ACHN (cell line): ENCODE measurements at regions not wholly inside any gene's neighbourhood (a gene's known extent, or its start where the extent isn't known, plus 50 kb on each side); places are given as distances from the start of the nearest gene placed in this dataset.
A peak's percentile ranks its signal among the peaks of the same experiment; 100 is the strongest.

Experiments used
- DNase-seq: peaks from one replicate; pipeline ENCODE4 v3.0.0-alpha.2; 2015
- in situ Hi-C: cut with HindIII; loops from 2 replicates; pipeline ENCODE4 v1.10.0; 2017; ENCODE audit warnings: low sequenced_read_pairs, low pct_ligation_motif_present, low pct_unique_long_range_greater_than_20kb

DNA sequence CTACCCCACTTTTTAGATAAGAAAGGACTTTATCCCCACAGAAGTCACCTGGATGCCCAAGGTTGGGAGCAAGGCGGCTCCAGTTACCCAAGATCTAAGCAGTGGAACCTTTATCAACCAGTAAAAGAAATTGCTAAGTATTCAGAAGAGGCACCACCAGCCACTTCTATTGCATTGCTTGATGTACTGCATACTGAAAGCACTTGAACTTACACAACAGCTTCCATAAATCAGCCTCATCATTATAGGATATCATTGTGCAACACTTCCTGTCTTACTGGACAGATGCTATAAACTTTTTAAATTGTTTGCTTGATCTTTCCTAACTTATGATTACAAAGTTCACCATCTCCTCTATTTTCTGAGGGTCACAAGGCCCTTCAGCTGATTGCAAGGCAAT lies 642.7 kb upstream of the CXADR start:
- in situ Hi-C loops: no loop called here
- no peak for DNase-seq

DNA sequence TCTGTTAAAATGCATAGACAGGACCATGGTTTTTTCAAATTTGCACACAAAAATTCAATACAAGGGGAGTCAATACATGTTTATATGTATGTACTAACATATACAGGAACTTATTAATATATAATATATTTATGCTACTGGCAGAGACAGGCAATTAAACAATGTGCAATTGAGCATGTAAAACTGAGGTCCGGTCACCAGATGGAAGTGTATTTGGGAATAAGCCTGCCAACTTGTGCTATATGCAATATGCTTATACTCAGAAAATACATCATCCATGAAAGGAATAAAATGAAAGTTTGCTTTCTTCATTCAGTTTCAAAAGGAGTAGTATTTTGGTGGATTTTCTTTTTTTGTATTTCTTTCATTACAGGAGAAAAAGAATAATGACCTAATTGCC lies 640.2 kb upstream of the CXADR start:
- in situ Hi-C loops: no loop called here
- DNase-seq: no peak

DNA sequence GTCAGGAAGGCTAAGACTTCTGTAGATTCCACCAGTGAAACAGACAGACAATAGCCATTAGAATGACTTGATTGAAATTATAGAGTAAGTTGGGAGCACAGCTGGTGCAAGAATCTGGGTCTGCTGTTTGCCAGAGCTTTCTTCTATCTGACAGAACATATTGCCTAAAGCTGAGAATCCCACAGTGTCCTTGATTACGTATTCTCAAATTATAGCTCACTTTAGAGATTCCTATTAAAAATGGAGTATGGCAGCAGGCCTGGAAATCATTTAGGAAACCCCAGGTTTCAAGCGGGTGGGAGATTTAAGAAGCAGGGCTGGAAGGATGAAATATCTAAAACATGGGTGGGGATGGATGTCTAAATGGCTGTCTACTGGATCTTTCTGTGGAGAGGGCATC lies 639.7 kb upstream of the CXADR start:
- in situ Hi-C loops: no loop called here
- no peak for DNase-seq

DNA sequence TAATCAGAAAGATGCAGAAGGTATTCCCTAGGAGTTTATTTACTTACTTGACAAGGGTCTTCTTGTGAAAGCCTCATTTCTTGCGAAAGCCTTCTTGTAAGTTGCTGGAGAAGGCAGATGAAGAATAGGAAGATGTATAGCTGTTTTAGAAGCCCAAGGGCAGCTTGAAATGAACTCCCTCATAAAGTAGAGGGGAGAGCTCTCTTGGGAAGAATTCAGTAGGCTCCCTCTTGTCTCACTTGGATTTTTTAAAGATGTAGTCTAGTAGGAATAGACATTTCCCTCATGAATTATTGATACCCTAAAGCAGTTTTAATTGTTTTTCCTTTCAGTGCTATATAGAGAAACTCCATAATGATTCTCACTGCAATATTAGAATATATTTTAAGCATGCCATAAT lies 639.2 kb upstream of the CXADR start:
- in situ Hi-C loops: no loop called here
- DNase-seq: no peak

DNA sequence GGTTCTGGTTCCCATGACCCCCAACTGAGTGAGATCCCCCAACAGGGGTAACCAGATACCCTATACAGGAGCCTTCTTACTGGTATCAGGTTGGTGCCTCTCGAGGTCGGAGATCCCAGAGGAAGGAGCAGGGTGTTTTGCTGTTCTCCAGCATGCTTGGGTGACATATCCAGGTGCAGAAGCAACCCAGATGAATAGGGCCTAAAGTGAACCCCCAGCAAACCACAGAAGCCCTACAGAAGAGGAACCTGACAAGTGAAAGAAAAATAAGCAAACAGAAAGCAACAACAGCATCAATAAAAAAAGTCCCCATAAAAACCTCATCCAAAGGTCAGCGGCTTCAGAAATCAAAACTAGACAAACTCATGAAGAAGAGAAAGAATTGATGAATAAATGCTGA lies 633.4 kb upstream of the CXADR start:
- DNase-seq: no peak
- in situ Hi-C loops: no loop called here

DNA sequence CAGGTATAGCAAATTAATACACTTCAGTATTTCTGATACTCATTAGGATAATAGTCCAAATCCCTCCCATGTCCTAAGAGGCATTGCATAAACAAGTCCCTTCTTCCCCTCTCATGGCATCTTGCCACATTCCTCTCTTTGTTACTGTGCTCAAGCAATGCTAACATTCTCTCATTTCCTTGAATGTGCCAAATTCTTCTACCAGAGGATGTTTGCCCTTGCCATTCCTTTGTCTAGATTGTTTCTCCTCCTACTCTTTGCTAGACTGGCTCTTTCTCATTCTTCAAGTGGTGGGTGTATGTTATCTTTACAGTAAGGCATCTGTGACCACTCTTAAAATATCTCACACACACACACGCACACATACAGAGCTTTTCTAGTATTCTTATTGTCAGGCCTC lies 621.0 kb upstream of the CXADR start:
- DNase-seq: no peak
- in situ Hi-C loops: no loop called here

DNA sequence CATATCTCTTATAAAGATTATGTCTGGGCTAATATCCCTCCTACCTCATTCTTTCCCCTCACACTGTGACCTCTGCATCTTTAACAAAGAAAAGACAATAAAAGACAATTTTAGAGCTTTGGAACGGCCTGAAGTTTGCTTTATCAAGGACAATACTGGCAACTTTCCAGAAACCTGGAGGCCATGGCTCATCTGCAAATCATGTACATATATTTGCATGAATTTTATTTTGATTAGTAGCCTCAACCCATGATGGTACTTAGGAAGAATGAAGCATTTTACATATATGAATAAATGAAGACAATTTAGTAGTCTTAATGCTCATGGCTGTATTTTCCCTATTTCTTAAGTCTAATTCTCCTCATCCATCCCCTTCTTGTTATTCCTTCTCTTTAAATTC lies 612.2 kb upstream of the CXADR start:
- no peak for DNase-seq
- in situ Hi-C loops: no loop called here

DNA sequence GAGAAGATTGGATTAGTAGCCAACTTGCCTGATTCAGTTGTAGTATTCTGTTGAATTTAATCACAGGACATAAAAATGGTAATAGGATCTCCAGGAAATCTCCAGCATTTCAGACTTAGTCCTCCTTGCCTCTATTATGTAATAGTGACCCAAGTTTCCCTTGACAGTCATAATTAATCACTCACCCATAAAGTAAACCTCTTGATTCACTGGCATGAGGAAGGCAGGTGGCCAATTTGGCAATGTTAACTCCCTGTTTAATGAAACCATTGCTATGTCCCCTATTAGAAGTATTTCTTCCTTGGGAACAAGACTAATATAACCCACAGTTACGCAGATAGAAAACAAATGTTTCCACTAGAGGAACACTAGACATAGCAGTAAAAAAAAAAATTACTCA lies 604.8 kb upstream of the CXADR start:
- in situ Hi-C loops: no loop called here

DNA sequence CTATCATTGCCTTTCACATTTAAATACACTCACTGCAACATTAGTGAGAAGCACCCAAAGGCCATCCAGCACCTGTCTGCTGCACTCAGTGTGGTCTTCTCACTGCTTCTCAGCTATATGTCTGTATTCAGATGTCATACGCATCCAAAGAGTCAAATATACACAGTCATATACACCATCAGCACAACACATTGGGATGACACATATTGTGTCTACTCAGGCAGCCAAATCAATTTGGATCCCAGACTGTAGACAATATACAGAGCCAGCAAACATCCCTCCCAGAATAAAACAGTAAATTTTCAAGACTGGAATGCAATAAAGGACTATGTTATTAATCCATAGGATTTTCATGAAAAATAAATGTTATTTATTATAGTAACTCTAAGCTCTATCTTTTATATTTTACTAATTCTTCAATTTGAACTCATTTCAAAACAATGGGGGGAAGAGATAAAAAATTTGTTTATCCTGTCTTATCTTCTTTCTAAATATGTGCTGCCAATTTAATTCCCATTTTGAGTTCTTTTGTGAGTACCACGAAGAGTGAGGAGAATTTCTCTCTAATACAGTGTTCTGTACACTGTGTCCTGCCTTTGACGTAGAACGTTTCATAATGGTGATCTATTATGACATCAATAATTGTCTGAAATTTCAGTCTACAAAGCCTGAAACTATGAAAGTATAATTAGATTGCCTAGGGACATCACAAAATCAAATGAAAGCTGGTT lies 602.2 kb upstream of the CXADR start:
- DNase-seq: no peak

More for the DNA sequence above, 604.8 kb upstream of the CXADR start:
- DNase-seq: no peak

DNA sequence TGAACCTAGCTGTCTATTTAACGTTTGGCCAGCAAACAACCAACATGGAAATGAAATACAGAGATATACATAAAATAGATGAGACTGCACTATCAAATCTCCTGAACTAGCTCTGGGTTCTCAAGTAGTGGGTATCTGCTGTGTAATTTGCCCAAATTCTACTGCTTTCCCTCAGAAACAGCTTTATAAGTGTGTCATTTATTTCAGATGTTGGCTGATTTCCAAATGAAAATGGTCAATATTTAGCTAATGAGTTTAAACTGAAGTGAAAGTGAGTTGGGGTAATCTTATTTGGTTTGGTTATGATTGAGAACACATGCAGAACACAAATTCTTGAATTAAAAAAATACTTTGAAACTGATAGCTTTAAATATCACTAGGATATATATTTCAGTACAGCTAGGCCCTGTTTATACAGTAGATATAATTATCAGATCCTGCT lies 601.7 kb upstream of the CXADR start:
- no peak for DNase-seq
- in situ Hi-C loops: no loop called here

More for the DNA sequence above, 602.2 kb upstream of the CXADR start:
- in situ Hi-C loops: no loop called here

DNA sequence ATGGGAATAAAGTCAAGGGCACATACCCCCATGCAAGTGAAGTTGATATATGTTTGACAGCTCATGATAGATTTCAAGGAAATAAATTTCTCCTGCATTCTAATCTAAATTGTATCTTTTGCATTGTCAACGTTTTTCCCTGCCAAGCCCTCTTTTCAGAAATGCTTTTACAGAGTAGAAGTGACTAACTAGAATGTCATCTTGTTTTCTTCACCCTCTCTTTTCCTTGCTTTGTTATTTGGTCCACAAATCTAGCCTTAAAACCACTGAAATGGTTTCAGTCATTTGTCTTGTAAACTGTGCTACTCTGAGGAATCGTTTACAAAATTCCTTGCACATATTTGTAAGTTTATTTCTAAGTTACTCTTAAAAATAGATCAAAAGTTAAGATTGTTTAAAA lies 600.8 kb upstream of the CXADR start:
- in situ Hi-C loops: no loop called here
- no peak for DNase-seq

DNA sequence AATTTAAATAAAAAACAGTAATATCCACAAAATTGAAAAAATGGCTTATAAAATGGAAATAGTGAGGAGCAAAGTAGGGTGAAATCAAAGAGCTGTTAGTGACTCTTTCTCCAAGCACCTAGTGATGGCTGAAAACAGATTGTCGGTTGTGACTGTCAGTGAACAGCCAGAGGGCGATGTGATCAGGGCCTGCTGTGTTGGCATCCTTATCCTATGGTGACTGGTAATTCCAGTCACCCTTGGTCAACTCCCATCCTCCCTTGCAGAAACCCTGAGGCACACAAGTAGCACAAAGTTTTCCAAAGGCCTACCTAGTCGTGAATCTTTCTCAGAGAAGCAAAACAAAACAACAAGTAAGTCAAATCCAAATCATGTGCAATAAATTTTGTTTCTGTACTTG lies 599.8 kb upstream of the CXADR start:
- in situ Hi-C loops: no loop called here
- DNase-seq: peak; percentile 4

DNA sequence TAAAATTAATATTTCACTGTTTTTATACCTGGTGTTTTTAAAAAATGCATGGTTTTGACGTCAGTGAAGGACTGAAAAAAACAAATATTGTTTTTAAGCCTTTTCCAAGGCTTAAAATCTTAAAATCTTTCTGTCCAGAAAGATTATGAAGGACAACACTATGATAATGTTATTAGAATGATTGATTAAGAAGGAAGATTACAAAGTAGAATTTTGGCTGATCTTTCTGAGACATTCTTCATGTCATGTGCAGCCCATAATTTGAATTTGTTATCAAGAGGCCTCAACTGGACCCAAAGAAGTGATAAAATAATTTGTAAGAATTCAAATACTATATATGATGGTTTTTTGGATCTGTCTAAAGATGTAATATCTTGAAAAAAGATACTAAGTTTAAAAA lies 584.4 kb upstream of the CXADR start:
- DNase-seq: no peak
- in situ Hi-C loops: no loop called here

DNA sequence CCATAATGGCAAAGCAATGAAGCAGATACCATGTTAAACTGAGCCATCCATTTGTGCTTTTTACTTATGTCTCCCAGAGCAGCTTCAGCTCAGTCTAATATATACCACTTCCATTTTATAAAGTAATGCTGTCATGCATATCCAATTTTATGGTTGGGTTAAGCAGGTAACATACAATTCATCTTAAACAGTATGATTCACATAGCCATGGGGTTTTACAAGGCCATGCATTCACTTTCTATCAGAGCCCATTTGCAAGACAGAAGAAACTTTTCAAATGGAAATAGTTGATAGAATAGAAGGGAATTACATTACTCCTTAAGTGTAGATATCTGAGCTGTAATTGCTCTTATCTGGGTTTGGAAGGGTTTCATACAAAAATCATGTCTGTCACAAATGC lies 580.5 kb upstream of the CXADR start:
- DNase-seq: no peak
- in situ Hi-C loops: no loop called here

DNA sequence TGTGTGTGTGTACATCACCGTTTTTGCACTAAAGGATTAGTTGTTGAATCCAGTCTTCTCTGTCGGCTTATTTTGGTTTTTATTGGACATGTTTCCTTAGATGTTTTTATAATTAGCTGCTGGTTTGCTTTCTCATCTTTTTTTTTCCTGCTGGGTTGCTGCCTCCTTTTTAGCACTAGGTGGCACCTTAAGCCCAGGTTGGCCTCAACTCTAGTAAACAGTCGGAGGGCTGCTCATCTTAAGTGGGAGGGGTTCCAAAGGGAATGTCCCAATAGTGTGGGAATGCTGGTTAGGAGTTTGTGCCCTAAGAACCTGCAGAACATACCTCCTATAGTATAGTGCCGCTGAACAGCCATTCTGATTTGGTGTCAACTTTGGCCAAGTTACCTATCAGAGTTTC lies 570.1 kb upstream of the CXADR start:
- in situ Hi-C loops: no loop called here

DNA sequence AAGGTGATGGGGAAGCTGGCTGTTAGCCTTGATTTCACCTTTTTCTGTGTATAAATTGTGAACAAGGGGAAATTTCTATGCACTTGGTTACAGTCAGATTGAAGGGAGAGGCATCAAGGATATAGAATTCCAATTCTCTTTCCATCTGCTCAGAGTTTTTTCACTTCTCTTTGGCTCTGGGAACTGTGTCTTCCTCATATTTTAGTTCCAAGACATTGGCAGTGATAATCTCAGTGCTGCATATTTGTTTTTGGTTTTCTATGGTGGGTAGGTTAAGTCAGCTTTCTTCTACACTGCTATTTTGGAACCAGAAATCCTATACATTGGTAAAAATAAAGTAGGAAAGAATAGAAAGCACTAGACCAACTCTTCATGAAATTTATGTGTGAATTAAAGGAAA lies 569.6 kb upstream of the CXADR start:
- in situ Hi-C loops: no loop called here
- DNase-seq: no peak

More for the DNA sequence above, 570.1 kb upstream of the CXADR start:
- peak; percentile 42 for DNase-seq

DNA sequence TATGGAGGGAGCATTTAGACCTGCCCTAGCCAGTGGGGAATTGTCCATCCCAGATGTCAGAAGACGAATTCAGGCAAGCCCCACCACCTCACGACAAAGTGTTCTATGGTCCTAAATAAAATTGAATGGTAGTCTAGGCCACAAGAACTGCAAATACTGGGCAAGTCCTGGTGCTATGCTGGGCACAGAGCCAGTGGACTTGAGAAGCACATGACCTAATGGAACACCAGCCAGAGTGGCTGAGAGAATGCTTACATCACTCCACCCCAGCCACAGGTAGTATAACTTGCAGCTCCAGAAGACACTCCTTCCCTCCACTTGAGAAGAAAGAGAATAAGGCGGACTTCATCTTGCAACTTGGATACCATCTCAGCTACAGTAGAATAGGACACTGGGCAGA lies 567.3 kb upstream of the CXADR start:
- in situ Hi-C loops: no loop called here
- DNase-seq: no peak

DNA sequence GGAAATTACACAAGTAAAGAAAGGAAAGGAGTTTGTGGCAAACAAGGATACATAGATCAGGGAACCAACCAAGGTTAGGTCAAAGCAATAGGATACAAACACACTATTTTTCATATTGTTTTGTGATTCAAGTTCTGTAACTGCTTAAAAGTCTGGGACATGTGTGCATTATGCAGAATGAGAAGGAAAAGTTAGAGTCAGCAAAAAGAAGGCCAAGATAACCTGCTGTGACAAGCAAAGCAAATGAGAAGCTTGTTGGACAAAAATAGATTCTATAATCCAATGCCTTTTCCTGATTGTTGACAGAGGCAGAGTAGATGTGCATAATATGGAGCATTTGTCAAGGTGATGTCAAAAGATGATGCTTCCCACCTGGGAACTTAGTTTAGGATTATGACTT lies 556.0 kb upstream of the CXADR start:
- DNase-seq: no peak
- in situ Hi-C loops: no loop called here

DNA sequence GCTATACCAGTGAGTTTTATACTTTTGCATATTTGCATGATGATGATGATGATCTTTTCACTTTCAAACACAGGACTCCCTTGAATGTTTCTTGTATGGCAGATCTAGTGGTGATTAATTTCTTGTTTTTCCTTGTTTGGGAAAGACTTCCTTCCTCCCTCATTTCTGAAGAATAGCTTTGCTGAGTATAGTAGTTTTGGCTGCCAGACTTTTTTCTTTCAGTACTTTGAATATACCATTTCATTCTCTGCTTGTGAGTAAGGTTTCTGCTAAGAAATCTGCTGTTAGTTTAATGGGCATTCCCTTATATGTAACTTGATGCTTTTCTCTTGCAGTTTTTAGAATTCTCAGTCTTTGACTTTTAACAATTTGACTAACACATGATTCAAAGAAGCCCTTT lies 547.4 kb upstream of the CXADR start:
- in situ Hi-C loops: no loop called here
- no peak for DNase-seq

DNA sequence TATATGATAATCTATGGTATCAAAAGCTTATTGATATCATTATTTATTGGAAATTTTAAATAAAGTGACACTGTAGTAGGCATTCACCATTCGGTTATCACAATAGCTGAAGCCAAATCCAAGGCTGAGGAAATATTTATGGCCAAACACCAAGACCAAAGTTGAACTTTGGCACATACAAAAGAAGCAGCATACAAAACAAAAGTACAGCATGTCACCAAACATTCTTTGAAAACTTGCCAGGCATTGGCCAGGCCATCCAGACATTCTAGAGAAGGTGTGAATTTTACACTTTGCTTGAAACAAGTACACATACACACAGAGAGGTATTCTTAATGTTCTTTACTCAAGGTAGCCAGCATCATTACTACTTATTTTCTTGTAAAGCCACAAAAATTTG lies 544.4 kb upstream of the CXADR start:
- in situ Hi-C loops: no loop called here
- DNase-seq: no peak

DNA sequence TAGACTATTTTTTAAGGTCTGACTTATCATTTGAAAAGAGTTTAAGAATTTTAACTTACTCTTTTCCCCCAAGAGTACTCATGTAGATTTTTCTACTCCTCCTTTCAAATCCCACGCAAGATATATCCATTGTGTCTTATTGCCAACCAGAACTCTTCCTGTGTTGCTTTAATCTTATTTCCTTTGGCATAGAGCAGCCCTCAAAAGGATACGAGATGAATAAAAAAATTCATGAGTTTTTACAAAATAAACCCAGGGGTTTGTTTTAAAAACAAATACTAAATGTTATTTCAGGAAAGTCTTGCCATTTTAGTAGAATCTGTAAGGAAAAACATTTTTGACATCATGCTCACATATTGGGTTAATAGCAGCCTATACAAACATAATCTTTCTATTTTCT lies 543.2 kb upstream of the CXADR start:
- DNase-seq: no peak
- in situ Hi-C loops: no loop called here
